ENCODE measurements at regions not wholly inside any gene's neighbourhood (a gene's known extent, or its start where the extent isn't known, plus 50 kb on each side); places are given as distances from the start of the nearest gene placed in this dataset.
"Not testable (repeated sequence)": the region's sequence is repeated elsewhere in the genome, so short reads cannot be mapped to it uniquely, and the experiment has no call there.

GRCh38 chr6:92708270-92708669, 711.1 kb downstream of the EPHA7 start:
- DNase-seq: no peak

- no peak for DNase-seq
Measured at GRCh38 chr6:92706976-92707375, 712.4 kb downstream of the EPHA7 start.

GRCh38 chr6:92701425-92702096, 717.8 kb downstream of the EPHA7 start:
- DNase-seq: no peak

- no peak for DNase-seq
Measured at GRCh38 chr6:92700411-92700810, 718.9 kb downstream of the EPHA7 start.

GRCh38 chr6:92690997-92691599, 728.3 kb downstream of the EPHA7 start:
- no peak for DNase-seq

- no peak for DNase-seq
Measured at GRCh38 chr6:92688342-92688741, 731.0 kb downstream of the EPHA7 start.

GRCh38 chr6:92687278-92687677, 732.1 kb downstream of the EPHA7 start:
- DNase-seq: no peak

GRCh38 chr6:92684386-92684785, 735.0 kb downstream of the EPHA7 start:
- DNase-seq: no peak

- DNase-seq: no peak
Measured at GRCh38 chr6:92683748-92684147, 735.6 kb downstream of the EPHA7 start.

- no peak for DNase-seq
Measured at GRCh38 chr6:92682516-92683398, 736.6 kb downstream of the EPHA7 start.

- no peak for DNase-seq
Measured at GRCh38 chr6:92681401-92681800, 738.0 kb downstream of the EPHA7 start.

GRCh38 chr6:92671462-92671861, 747.9 kb downstream of the EPHA7 start:
- not testable (repeated sequence) for DNase-seq

GRCh38 chr6:92667843-92668242, 751.5 kb downstream of the EPHA7 start:
- DNase-seq: no peak

GRCh38 chr6:92648364-92649086, 770.8 kb downstream of the EPHA7 start:
- no peak for DNase-seq

- DNase-seq: no peak
Measured at GRCh38 chr6:92647630-92648029, 771.7 kb downstream of the EPHA7 start.

GRCh38 chr6:92644104-92644791, 775.1 kb downstream of the EPHA7 start:
- DNase-seq: not testable (repeated sequence)

GRCh38 chr6:92635553-92636153, 783.7 kb downstream of the EPHA7 start:
- DNase-seq: no peak

GRCh38 chr6:92634561-92634960, 784.8 kb downstream of the EPHA7 start:
- DNase-seq: no peak

- DNase-seq: no peak
Measured at GRCh38 chr6:92623431-92623830, 795.9 kb downstream of the EPHA7 start.

GRCh38 chr6:92617721-92618120, 801.6 kb downstream of the EPHA7 start:
- DNase-seq: no peak

- no peak for DNase-seq
Measured at GRCh38 chr6:92608751-92609150, 810.6 kb downstream of the EPHA7 start.

GRCh38 chr6:92593201-92593600, 826.2 kb downstream of the EPHA7 start:
- no peak for DNase-seq

Data from GDM1 (cell line).